COLO829 (cell line): ENCODE measurements at regions not wholly inside any gene's neighbourhood (a gene's known extent, or its start where the extent isn't known, plus 50 kb on each side); places are given as distances from the start of the nearest gene placed in this dataset.

Experiments used
- DNase-seq: peaks from one replicate; pipeline ENCODE4 v3.0.0; 2012; ENCODE audit warnings: low spot score

GRCh38 chr18:76570856-76571255 is 75.8 kb upstream of the ZNF516 start:
- DNase-seq = no peak

GRCh38 chr18:76569644-76570419 is 74.8 kb upstream of the ZNF516 start:
- DNase-seq = no peak

GRCh38 chr18:76568731-76569130 is 73.7 kb upstream of the ZNF516 start:
- DNase-seq = no peak

- no peak for DNase-seq
These were observed 72.9 kb upstream of the ZNF516 start for GRCh38 chr18:76567835-76568445.

GRCh38 chr18:76566987-76567386 is 71.9 kb upstream of the ZNF516 start:
- no peak for DNase-seq

- DNase-seq = peak; percentile 80
These were observed 70.5 kb upstream of the ZNF516 start for GRCh38 chr18:76565238-76566173.

GRCh38 chr18:76564655-76565237 is 69.7 kb upstream of the ZNF516 start:
- DNase-seq = no peak

- no peak for DNase-seq
These were observed 69.1 kb upstream of the ZNF516 start for GRCh38 chr18:76564117-76564516.

GRCh38 chr18:76562286-76563122 is 67.5 kb upstream of the ZNF516 start:
- DNase-seq = no peak

GRCh38 chr18:76558881-76559667 is 64.0 kb upstream of the ZNF516 start:
- DNase-seq = no peak

GRCh38 chr18:76557026-76557575 is 62.1 kb upstream of the ZNF516 start:
- DNase-seq = no peak

GRCh38 chr18:76554547-76555222 is 59.6 kb upstream of the ZNF516 start:
- no peak for DNase-seq

- DNase-seq = no peak
These were observed 58.9 kb upstream of the ZNF516 start for GRCh38 chr18:76553715-76554546.

GRCh38 chr18:76548541-76548940 is 53.5 kb upstream of the ZNF516 start:
- no peak for DNase-seq

GRCh38 chr18:76547296-76547695 is 52.3 kb upstream of the ZNF516 start:
- no peak for DNase-seq

- no peak for DNase-seq
These were observed 51.4 kb upstream of the ZNF516 start for GRCh38 chr18:76546436-76546835.

- no peak for DNase-seq
These were observed 51.0 kb upstream of the ZNF516 start for GRCh38 chr18:76546088-76546435.

GRCh38 chr18:76545433-76546087 is 50.5 kb upstream of the ZNF516 start:
- no peak for DNase-seq
